K562 (cell line): ENCODE measurements at regions not wholly inside any gene's neighbourhood (a gene's known extent, or its start where the extent isn't known, plus 50 kb on each side); places are given as distances from the start of the nearest gene placed in this dataset.

Experiments
- ATAC-seq: fragments of 200-7000 bp; cut with Tn5 transposase; 3 replicates; pipeline ENCODE4 v1.9.1; 2020; ENCODE audit warnings: moderate library complexity
- BruUV-seq: library from RNA; stranded (reverse); fragments of 400-500 nt; replicated peaks from 2 replicates; lab custom pipeline; 2021; lab: Mats Ljungman, UMichigan
- CTCF ChIA-PET: fragments of 300-600 bp; formaldehyde crosslinking; extraction: SDS; loops from one replicate; lab custom pipeline; 2021; ENCODE audit warnings: low intra/inter-chr PET ratio; lab: Yijun Ruan, JAX
- POLR2A ChIA-PET: fragments of 300-600, 350-650 bp; sonication (Branson Sonifier 250); formaldehyde crosslinking; extraction: SDS; loops from one replicate; lab custom pipeline; 2021; ENCODE audit warnings: antibody characterized with exemption, inconsistent platforms; lab: Yijun Ruan, JAX
- DNase-seq, 4 experiments: peaks; one replicate each; pipeline versions ENCODE4 v3.0.0 to v3.0.0-alpha.2; 2011 to 2018; ENCODE audit warnings: low spot score in 3 of 4, mixed read lengths in 3 of 4; ENCODE audit errors: extremely low read depth in 1 of 4
- FAIRE-seq: peaks from 2 replicates; lab custom pipeline; 2011; peaks lifted over from hg19 to GRCh38; lab: Jason Lieb, UNC
- H2AFZ ChIP-seq: 2 replicates; pipeline ENCODE4 v1.6.0; 2011; ENCODE audit warnings: low read depth, low read length, control low read depth, inconsistent platforms
- H3K27ac ChIP-seq: fragments of 200-600 bp; 3 replicates; pipeline ENCODE4 v1.8.0; 2011; ENCODE audit warnings: low read depth, mild to moderate bottlenecking, control low read depth, inconsistent platforms, low read length, moderate library complexity, mixed read lengths; ENCODE audit errors: extremely low read depth
- H3K27me3 ChIP-seq, 2 experiments: fragments of 300-600 bp in 1 of 2; 2 replicates in 1 of 2; 3 replicates in 1 of 2; pipeline versions ENCODE4 v1.6.0 to v1.8.0; 2011; ENCODE audit warnings: inconsistent platforms in 2 of 2, low read length in 2 of 2, mild to moderate bottlenecking in 1 of 2, mixed read lengths in 1 of 2, moderate library complexity in 1 of 2; ENCODE audit not compliant: control insufficient read depth in 2 of 2, insufficient read depth in 2 of 2
- H3K36me3 ChIP-seq: fragments of 300-600 bp; 3 replicates; pipeline ENCODE4 v1.8.0; 2011; ENCODE audit warnings: mild to moderate bottlenecking, low read length, inconsistent platforms; ENCODE audit not compliant: control insufficient read depth, insufficient read depth
- H3K4me1 ChIP-seq, 2 experiments: fragments of 200-600 bp in 1 of 2; replicated peaks in 1 of 2; 2 replicates in 1 of 2; 3 replicates in 1 of 2; pipeline versions ENCODE4 v1.5.1 to v1.8.0; 2011; ENCODE audit warnings: inconsistent platforms in 2 of 2, low read length in 2 of 2, mild to moderate bottlenecking in 1 of 2, mixed read lengths in 1 of 2, moderate library complexity in 1 of 2; ENCODE audit not compliant: control insufficient read depth in 2 of 2, insufficient read depth in 2 of 2
- H3K4me2 ChIP-seq: 2 replicates; pipeline ENCODE4 v1.6.1; 2011; ENCODE audit warnings: low read length, control low read depth, inconsistent platforms, mixed read lengths; ENCODE audit not compliant: insufficient read depth
- H3K4me3 ChIP-seq: fragments of 200-600 bp; sonication (generic), shearing (Covaris generic); 2 replicates; pipeline ENCODE4 v1.5.1; 2016; ENCODE audit warnings: control low read depth, inconsistent platforms
- H3K79me2 ChIP-seq: fragments of 200-600 bp; 3 replicates; pipeline ENCODE4 v1.8.0; 2011; ENCODE audit warnings: low read length, inconsistent platforms; ENCODE audit not compliant: control insufficient read depth, insufficient read depth
- H3K9ac ChIP-seq, 2 experiments: 2 replicates each; pipeline versions ENCODE4 v1.6.0 to v1.6.1; 2011; ENCODE audit warnings: low read depth in 2 of 2, low read length in 2 of 2, control low read depth in 1 of 2, inconsistent platforms in 1 of 2, mild to moderate bottlenecking in 1 of 2, mixed read lengths in 1 of 2; ENCODE audit not compliant: insufficient read depth in 1 of 2
- H3K9me1 ChIP-seq: one replicate; pipeline ENCODE4 v1.6.0; 2011; ENCODE audit warnings: inconsistent platforms, mild to moderate bottlenecking, low read length, moderate library complexity; ENCODE audit not compliant: control insufficient read depth, insufficient read depth
- H3K9me3 ChIP-seq: replicated peaks from 2 replicates; pipeline ENCODE4 v1.5.1; 2011; ENCODE audit warnings: low read depth, low read length, inconsistent platforms; ENCODE audit not compliant: control insufficient read depth, insufficient read depth
- H4K20me1 ChIP-seq: replicated peaks from 2 replicates; pipeline ENCODE4 v1.6.1; 2011; ENCODE audit warnings: low read length, inconsistent platforms, mixed read lengths; ENCODE audit not compliant: control insufficient read depth, insufficient read depth
- BHLHE40 ChIP-seq: IDR thresholded peaks from 2 replicates; pipeline ENCODE4 v1.6.1; 2011; ENCODE audit warnings: low read length, improper control_type of control experiment
- CREB1 ChIP-seq, 2 experiments: sonication (generic) in 1 of 2; formaldehyde crosslinking in 1 of 2; IDR thresholded peaks; 2 replicates each; pipeline versions ENCODE4 v1.6.1 to v1.8.0; 2012 to 2022; ENCODE audit warnings: inconsistent platforms in 1 of 2, mild to moderate bottlenecking in 1 of 2, missing genetic modification reagents in 1 of 2, moderate library complexity in 1 of 2
- HNRNPUL1 ChIP-seq: fragments of 200-400 bp; formaldehyde crosslinking; IDR thresholded peaks from 2 replicates; pipeline ENCODE4 v1.6.1; 2017; ENCODE audit warnings: low read length
- HSF4 ChIP-seq: fragments of 250-450 bp; sonication (Bioruptor Pico); IDR thresholded peaks from 2 replicates; pipeline ENCODE4 v2.1.2; 2022; ENCODE audit warnings: mild to moderate bottlenecking, moderate library complexity, borderline replicate concordance
- RFX7 ChIP-seq: fragments of 250-450 bp; sonication (Bioruptor Pico); IDR thresholded peaks from 2 replicates; pipeline ENCODE4 v1.5.1; 2021; ENCODE audit warnings: mild to moderate bottlenecking
- SMAD2 ChIP-seq: fragments of 150-350 bp; IDR thresholded peaks from 2 replicates; pipeline ENCODE4 v1.6.1; 2014; ENCODE audit warnings: low read depth, mild to moderate bottlenecking, low read length
- SREBF2 ChIP-seq: sonication (generic); formaldehyde crosslinking; IDR thresholded peaks from 2 replicates; pipeline ENCODE4 v1.4.0; 2020; ENCODE audit warnings: mild to moderate bottlenecking, missing genetic modification reagents
- TCF3 ChIP-seq: sonication (generic); formaldehyde crosslinking; IDR thresholded peaks from 2 replicates; pipeline ENCODE4 v1.4.0; 2020; ENCODE audit warnings: mild to moderate bottlenecking, missing genetic modification reagents
- TFE3 ChIP-seq: fragments of 450-650 bp; formaldehyde crosslinking; IDR thresholded peaks from 2 replicates; pipeline ENCODE4 v1.4.0; 2020; ENCODE audit warnings: mild to moderate bottlenecking, mixed read lengths
- ZBTB33 ChIP-seq: sonication (generic); formaldehyde crosslinking; IDR thresholded peaks from 2 replicates; pipeline ENCODE4 v1.8.1; 2023; ENCODE audit warnings: mild to moderate bottlenecking, missing genetic modification reagents
- ZFP36 ChIP-seq: fragments of 150-350 bp; IDR thresholded peaks from 2 replicates; pipeline ENCODE4 v1.6.1; 2018; ENCODE audit warnings: low read length, low read depth; ENCODE audit not compliant: partially characterized antibody
- ZNF143 ChIP-seq: sonication (generic); formaldehyde crosslinking; IDR thresholded peaks from 2 replicates; pipeline ENCODE4 v1.9.0; 2022; ENCODE audit warnings: mild to moderate bottlenecking, missing genetic modification reagents
- ZNF57 ChIP-seq: fragments of 450-650 bp; formaldehyde crosslinking; IDR thresholded peaks from 2 replicates; pipeline ENCODE4 v1.4.0; 2020; ENCODE audit warnings: mild to moderate bottlenecking, moderate library complexity
- WGBS: fragments of 100-300 bp; shearing (Covaris generic); methylation state at CpG from one replicate; pipeline ENCODE4 v1.1.6; 2016; ENCODE audit warnings: low coverage, mixed read lengths; ENCODE audit not compliant: insufficient coverage; ENCODE audit errors: missing lambda C conversion rate; 5-methylcytosine and 5-hydroxymethylcytosine counted together
- in situ Hi-C: fragments of 300-500 bp; cut with MboI; formaldehyde crosslinking; loops from 4 replicates; pipeline ENCODE4 v1.15.0; 2018; ENCODE audit warnings: inconsistent platforms, mixed read lengths
- intact Hi-C: fragments of 100-400 bp; cut with micrococcal nuclease; formaldehyde crosslinking; loops from 2 replicates; pipeline ENCODE4 v1.14.2; 2022

GRCh38 chr22:48268771-48269552 lies 1506.5 kb downstream of the TBC1D22A start:
- intact Hi-C loops: no loop called here
- H3K9me3 ChIP-seq: no peaks in the 10 kb centered on the region
- no peak overlapping the region for H3K4me2 ChIP-seq
- no peak overlapping the region for H3K4me3 ChIP-seq
- DNase-seq (peak in 2 of 4 experiments; percentile 10 to 13), ATAC-seq (no peak), FAIRE-seq (no peak)
- no peak overlapping the region for H3K27ac ChIP-seq
- POLR2A ChIA-PET: no interaction called here
- CTCF ChIA-PET: no interaction called here
- peaks cover 0 to 17% of the 10 kb centered on the region in 2 experiments; a peak in 1 of 5 replicates for H3K27me3 ChIP-seq
- no peaks in the 10 kb centered on the region for H4K20me1 ChIP-seq
- H3K36me3 ChIP-seq: no peaks in the 10 kb centered on the region
- no TSS peak for BruUV-seq
- no peak for TF ChIP-seq SMAD2
- no peak for TF ChIP-seq CREB1 (IDR thresholded peaks at IDR 0.05)
- no peak for TF ChIP-seq CREB1 (CRISPR knock-in tag; IDR thresholded peaks at IDR 0.05)
- no peak for TF ChIP-seq HSF4
- no peak for TF ChIP-seq TCF3 (CRISPR knock-in tag)
- in situ Hi-C loops: no loop called here
- H3K4me1 ChIP-seq: peaks cover 0 to 3% of the 10 kb centered on the region in 2 experiments; a peak in 2 of 5 replicates
- H3K9me1 ChIP-seq: no peaks in the 10 kb centered on the region
- under 1% methylated on average over 15 of the region's 24 CpGs for WGBS
- H3K9ac ChIP-seq: no peak overlapping the region
- H2AFZ ChIP-seq: no peak overlapping the region
- no peaks in the 10 kb centered on the region for H3K79me2 ChIP-seq

GRCh38 chr22:48268293-48268692 lies 1505.8 kb downstream of the TBC1D22A start:
- H3K27me3 ChIP-seq: peaks cover 0 to 17% of the 10 kb centered on the region in 2 experiments; a peak in 1 of 5 replicates
- H4K20me1 ChIP-seq: no peaks in the 10 kb centered on the region
- POLR2A ChIA-PET: no interaction called here
- ATAC-seq (no peak), DNase-seq (no peak), FAIRE-seq (no peak)
- no peaks in the 10 kb centered on the region for H3K36me3 ChIP-seq
- in situ Hi-C loops: no loop called here
- intact Hi-C loops: no loop called here
- no peaks in the 10 kb centered on the region for H3K9me3 ChIP-seq
- H3K27ac ChIP-seq: no peak overlapping the region
- CTCF ChIA-PET: no interaction called here
- H3K9ac ChIP-seq: no peak overlapping the region
- peaks cover 0 to 3% of the 10 kb centered on the region in 2 experiments; a peak in 2 of 5 replicates for H3K4me1 ChIP-seq
- no peak overlapping the region for H3K4me3 ChIP-seq
- 0% methylated on average over 9 of the region's 11 CpGs for WGBS
- no TSS peak for BruUV-seq
- H3K4me2 ChIP-seq: no peak overlapping the region
- no peaks in the 10 kb centered on the region for H3K9me1 ChIP-seq
- no peaks in the 10 kb centered on the region for H3K79me2 ChIP-seq
- no peak overlapping the region for H2AFZ ChIP-seq
- TF ChIP-seq BHLHE40 (no peak), SREBF2 (CRISPR knock-in tag) (no peak), ZBTB33 (no peak), RFX7 (CRISPR knock-in tag) (no peak), ZFP36 (no peak), ZNF143 (CRISPR knock-in tag) (no peak), ZNF57 (CRISPR knock-in tag) (no peak), TFE3 (CRISPR knock-in tag) (no peak), HNRNPUL1 (no peak)
